ENCODE measurements at regions not wholly inside any gene's neighbourhood (a gene's known extent, or its start where the extent isn't known, plus 50 kb on each side); places are given as distances from the start of the nearest gene placed in this dataset.

DNA sequence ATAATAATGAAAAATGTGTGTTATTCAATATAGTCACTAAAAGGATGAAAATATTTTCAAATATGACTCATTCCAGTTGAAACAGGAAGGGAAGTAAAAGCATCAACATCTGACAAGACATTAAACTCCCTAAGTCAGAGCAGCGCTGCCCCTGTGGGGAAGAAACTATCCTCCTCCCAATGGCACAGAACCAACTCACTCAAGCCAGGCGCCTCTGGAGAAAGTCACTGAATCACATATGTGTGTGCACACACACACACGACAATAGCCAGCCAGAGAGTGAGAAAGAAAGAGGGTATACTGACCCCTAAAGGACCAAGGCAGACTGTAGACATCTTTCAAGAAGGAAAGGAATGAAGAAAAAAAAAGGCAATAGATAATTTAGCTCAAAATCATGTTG is 126.9 kb downstream of the SETD4 start:
- peak; percentile 80 for DNase-seq (ENCODE audit: low read depth)

DNA sequence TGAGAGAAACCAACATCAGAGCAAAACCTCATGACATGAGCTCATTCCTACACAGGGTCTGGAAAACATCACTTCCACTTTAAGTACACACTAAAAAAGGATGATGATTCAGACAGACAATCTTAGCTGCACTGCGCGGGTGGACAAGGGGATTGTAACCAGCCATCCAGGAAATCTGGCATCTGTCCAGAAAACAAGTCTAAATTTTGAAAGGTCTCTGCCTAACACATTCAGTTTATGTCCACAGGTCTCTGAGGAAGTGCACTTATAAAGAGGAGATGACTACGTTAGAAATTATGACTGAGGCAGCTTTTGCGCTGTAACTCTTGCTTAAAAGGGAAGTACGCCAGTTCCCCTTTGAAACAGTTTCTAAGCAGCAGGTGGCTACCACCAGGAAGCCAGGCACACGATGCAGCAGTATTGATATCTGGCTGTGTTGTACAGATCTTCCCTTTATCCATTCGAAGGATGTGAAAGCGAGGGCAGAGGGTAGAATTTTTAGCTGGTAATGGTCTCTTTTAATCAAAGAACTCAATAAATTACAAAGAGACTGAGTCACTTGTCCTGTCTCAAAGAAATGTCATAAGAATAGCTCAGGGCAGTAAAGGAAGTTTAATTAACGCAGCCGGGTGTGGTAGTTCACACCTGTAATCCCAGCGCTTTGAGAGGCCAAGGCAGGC is 128.0 kb downstream of the SETD4 start:
- DNase-seq (ENCODE audit: low read depth), result peak; percentile 64

DNA sequence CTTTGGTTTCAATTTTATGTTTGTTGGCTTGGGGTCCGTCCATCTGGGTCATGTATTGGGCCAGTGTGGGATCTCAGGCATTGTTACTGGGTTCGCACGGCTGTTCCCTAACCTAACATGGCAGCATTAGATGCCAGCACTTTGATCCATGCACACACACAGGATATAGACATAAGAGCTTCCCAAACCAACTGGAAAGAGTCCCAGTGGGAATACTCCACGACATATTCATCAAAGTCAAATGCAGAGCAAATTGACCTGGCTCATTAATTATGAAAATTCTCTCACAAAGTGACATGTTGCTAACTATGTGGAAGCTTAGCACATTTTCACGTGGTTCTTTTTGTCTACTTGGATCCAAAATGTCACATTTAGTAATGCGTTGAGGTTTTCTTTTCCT is 130.4 kb downstream of the SETD4 start:
- no peak for DNase-seq (ENCODE audit: low read depth)

DNA sequence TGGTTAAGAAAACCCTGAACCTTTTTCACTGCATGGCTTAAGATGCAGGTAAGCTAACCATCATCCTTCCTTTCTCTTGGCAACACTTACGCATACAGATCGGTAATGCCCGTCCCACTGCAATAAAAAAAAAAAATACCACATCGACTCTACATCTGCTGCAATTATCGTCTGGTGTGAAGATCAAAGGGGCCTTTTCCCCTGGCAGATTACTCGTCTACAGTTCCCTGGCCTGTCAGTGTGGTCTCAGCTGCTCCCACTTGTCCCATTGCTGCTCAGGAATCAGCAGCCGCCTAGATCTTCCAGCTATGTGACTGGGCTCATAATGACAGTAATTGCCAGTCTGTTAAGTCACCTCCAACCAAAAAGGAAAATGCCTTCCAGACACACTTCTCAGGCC is 133.1 kb downstream of the SETD4 start:
- DNase-seq (ENCODE audit: low read depth), result no peak

DNA sequence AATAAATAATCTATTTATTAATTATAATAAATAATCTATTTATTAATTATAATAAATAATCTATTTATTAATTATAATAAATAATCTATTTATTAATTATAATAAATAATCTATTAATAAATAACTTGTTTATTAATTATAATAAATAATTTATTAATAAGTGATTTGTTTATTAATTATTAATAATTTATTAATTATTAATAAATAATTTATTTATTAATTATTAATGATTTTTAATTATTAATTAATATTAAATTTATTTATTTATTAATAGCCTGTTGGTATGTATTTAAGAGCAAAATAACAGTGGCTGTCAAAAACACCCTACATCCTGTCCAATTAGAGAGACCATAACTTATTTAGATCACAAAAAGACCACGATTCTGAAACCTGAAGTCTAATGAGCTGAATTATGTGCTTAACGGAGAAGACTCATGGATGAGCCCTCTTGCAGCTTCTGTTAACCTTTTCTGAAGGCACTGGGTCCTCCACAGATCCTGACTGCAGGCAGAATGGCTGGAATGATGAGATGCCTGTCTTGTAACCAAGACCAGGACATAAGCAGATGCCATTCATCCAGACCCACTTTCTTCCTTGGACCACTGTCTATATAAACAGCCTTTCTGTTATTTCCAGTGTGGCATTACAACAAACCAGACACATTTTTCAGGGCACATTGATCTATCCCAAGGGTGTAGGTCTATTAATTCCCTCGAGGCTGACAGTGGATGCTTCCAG is 134.2 kb downstream of the SETD4 start:
- no peak for DNase-seq (ENCODE audit: low read depth)

DNA sequence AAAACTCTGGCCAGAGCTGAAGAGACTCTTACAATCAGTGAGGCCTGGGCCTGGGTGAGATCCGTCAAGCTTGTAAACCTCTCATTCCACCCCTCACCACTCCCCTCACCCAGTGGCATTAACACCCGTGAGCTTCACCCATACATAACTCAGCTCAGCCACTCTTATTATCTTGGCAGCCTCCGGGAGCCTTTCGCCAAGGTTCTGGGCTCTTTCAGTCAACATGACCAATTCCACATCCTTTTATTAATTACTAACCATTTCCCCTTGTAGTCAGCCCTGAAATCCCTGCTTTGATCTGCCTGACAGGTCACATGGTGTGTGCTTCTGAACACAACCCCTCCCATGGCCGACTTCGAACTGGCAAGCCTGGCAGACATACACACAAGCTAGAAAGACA is 134.8 kb downstream of the SETD4 start:
- DNase-seq (ENCODE audit: low read depth), result no peak

DNA sequence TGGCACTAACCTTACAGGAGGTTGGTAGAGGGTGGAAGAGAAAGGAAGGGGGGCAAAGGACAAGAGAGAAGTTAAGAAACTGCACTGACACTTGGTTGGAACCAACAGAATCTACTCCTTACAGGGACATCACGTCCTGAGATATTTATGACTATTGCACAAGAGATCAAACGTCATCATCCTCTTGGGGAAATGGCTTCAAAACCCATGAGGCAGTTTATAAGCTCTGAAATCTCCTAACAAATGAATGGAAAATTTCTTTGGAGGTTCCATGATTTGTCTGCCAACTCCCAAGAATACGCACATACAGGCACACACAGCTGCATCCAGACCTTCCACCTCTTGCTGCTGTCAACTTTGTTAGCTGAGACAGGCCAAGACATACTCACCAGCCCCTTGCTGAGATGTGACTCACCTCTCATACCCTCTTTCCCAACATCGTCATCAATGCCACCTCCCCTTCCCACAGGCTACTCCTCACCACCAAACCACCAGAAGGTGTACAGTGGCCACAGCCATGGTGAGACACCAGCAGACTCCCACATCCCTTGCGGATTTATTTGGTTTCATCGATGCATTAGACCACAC is 135.5 kb downstream of the SETD4 start:
- no peak for DNase-seq (ENCODE audit: low read depth)

DNA sequence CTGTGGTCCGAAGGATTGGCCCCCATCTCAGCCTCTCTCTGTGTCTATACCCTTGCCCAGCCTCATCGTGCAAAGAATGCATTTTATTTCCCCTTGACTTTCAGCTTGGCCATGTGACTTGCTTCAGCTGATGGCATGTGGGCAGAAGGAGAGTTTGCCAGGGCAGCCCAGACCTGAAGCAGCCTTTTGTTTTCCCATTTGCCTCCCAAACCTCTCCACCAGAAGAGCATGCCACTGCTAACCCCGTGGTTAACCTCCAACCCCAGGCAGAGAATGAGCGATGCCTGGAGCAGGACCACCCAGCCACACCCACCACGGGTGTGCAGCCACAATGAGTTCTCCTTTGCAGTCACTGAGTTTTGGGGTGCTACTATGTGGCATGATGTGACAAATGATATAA is 136.4 kb downstream of the SETD4 start:
- no peak for DNase-seq (ENCODE audit: low read depth)

DNA sequence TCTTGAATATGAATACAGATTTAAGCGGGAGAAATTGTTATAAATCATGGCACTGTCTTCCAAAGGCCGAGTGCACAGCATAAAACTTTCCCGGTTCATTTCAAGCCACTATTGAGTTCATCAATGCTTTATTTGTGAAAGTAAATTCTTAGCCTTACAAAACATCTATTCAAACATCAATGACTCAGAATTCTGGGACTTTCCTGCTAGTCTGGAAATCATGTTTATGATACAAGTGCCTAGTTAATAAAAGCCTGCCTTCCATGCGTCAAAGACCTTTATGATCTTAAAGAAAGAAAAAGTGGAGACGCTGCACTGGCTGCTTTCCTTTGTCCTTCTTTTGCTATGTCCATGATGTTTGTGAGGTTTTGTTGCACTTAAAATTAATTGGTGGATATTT is 137.7 kb downstream of the SETD4 start:
- no peak for DNase-seq (ENCODE audit: low read depth)

DNA sequence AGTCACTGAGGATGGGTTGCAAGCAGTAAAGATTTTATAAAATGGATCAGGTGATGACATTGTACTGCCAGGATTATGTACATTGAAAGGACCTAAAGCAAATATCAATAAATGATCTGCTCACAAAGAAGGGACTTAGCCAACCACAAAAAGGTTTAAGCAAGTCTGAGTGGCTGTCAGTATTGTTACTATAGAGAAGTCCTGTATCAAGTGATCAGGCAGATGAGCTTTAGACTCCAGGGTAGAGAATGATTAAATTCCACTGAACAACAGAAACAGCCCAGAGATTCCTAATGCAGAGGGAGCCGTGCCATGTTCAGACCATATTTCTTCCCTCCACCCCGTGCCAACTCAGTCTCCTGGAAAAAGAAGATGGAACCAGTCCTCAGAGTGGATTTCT is 138.9 kb downstream of the SETD4 start:
- no peak for DNase-seq (ENCODE audit: low read depth)

DNA sequence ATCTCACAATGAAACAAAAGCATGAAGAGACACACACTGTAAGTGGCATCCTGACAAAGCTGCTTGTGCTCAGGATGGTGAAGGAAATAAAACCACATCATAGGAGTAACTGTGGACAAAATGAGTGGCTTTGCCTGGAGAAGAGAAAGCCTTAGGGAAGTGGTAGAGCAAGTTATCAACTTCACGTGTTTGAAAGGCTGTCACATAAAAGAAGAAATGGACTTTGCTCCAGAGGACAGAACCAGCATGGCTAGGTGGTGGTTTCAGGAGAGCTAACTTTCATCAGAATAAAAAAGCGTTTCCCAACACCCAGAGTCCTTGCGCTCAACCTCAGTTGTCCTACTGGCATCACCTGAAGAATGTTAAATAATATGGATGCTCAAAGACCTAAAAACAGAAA is 139.9 kb downstream of the SETD4 start:
- DNase-seq (ENCODE audit: low read depth), result no peak

DNA sequence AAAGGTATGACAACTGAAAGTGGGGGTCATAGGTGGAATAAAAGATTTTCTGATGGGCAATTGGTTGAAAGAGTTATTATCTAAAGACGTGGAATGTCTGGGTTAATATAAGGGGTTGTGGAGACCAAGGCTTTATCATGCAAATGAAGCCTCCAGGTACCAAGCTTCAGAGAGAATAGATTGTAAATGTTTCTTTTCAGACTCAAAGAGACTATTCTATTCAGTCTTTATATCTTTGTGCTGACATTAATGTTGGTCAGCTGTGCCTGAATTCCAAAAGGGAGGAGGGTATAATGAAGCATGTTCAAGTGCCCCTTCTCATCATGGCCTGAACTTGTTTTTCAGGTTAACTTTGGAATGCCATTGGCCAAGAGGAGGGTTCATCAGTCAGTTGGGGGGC is 145.3 kb downstream of the SETD4 start:
- DNase-seq (ENCODE audit: low read depth), result no peak

DNA sequence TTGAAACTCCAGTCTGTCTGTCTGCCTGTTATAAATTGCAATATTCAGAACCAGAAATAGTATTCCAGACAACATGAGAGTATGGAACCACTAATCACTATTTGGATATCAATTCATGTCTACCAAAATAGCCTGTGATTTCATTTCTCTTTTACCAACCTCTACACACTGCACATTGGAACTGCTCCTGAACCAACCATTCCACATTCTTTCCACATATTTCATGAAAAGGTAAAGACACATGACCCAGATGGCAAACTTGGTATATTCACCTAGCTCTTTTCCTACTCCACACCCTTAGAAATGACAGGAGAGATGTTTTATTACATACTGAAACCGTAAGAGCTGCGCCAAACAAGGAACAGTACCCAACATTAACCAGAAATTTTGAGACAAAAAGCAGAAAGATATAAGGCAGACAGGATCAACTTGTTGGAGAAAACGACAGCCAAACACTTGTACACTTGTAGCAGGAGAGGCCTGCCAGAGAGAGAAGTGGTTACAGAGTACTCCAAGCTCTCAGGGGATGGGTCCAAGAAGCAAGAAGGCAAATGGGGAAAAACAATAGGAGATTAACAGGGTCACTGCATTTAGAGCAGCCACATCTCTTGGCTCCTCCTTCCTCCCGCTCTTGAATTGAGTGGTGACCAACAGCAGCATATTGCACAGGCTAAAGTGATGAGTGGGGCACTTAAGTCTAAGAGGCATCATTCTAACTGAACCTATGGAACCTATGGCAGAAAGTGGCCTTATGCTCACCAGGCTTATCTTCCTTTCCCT is 148.7 kb downstream of the SETD4 start:
- DNase-seq (ENCODE audit: low read depth), result no peak

DNA sequence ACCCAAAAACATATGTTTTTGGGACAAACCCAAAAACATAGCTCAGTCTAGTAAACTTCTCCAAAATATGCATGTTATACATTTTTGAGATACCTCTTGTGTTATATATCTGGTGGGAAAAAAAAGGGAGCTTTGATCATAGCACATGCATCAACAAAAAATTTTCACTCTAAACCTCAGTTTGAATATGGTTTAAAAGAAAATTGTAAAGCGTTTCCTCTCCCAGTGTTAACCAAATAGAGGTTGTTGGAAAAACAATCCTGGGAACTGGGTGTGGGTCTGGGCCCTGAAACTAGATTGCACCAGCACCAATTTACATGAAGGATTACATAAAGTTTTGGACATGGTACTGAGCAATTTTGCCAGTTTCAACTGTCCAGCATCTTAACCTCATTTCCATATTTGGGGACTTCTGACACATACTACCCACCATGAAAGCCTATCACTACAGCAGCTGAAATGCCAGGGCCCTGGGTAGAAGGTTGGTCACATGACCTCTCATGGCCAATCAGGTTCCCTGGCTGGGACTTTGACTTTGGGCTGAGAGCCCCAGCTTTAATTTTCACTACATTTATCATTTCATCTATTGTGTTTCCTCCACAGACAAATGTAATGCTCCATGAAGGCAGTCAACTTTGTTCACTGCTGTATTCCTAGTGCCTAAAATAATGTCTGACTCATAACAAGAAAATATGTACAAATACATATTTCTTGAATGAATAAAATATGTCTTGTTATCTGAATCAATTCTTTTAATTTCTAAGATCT is 150.7 kb downstream of the SETD4 start:
- DNase-seq (ENCODE audit: low read depth), result no peak

DNA sequence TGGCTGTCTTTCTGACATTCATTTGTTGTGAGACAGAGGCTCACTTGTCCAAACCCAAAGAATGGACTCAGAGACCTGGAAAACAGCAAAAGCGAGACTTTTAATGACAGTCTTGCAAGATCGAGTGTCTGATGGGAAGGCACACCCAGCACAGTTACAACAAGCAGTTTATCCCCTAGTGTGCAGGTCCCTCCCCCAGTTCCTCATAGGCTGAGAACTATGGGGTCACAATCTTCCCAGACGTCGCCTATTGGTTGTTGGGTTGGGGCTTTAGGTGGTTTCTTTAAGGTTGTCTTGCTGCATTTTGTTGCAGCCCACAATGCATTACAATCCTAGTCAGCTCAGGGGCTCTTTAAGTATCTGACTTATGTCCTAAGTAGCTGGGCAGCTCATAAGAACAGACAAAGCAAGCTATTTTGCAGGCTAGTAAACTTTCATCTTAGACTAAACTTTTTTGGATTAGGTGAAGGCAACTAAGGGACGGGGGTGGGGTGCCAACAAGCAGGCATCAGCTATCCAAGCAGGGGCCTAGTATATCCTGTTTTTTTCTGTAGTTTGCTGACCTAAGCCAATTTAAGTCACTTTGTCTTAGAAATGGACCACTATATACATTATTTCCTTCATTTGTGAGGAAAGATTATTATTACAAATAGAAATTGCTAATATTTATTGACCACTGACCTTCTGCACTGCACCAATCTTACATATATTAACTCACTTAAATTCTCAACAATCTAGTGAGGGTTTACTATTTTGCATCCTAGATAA is 151.8 kb downstream of the SETD4 start:
- no peak for DNase-seq (ENCODE audit: low read depth)

DNA sequence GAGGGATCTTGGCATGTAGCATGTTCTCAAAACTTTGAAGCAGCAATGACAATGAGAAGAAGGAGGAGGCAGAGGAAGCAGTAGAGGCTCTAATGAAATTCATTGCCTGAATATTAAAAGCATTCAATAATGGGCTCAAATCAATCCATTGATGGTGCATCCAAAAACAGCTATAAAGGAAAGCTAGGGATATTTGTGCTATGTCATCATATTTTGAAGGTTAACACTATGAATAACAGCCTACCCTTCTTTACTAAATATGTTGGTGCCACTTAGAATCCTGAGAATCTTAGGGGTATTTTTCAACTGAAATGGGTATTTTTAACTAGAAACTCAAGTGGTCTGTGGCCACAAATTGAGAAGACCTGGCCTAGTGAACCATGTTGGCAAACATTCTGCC is 153.7 kb downstream of the SETD4 start:
- no peak for DNase-seq (ENCODE audit: low read depth)

DNA sequence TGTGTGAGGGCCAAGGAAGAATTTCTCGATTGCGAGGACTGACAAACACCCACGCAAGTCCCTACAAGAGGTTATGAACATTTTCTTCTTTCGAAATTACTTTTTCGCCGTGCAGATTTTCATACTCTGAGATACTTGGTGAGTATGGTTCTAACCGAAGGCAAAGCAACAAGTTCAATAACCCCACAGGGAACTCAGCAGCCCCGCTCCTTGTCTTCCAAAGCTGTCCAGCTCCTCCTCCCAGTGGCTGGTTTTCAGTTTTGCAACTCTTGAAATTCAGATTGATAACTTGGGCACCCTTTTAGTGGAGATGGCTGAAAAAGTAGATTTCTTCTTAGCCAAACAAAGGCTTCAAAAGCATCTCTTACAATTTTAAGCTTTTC is 154.4 kb downstream of the SETD4 start:
- DNase-seq (ENCODE audit: low read depth), result no peak

DNA sequence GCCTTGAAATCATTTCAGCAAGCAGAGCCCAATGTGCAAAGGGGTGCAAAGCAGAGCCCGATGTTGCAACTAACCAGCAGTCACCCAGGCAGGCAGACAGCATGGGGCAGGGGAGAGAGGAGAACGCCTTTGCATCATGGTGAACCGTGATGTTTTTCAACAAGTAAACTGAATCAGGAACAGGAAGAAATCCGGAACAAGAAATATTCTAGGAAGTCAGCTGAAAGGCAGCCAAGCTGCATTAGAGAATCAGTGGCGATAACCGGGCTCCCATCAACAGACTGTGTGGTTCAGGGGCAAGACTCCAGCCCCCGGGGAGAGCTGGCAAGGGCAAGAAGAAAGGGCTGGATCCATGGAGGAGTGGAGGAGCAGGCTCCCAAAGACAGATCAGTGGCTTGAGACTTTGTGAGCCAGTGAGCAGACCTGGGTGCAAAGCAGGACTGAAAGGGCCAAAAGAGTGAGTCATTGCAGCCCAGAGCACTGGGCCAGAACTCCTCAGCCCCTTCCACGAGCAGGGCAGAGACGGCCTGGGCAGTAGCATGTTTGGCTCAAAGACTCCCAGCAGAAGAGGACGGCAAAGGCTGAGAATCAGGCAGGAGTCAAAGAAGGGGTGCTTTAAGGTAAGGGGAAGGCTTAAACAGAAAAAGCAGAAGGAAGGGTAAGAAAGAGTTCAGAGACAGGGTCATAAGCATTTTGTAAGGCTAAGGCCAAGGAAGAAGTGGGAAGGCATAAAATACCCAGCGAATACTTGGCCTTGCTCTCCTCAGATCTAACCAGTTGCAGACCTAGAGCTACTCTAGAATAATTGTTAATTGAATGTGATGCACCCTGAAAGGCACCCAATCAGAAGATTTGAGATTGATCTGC is 155.0 kb downstream of the SETD4 start:
- DNase-seq (ENCODE audit: low read depth), result no peak

DNA sequence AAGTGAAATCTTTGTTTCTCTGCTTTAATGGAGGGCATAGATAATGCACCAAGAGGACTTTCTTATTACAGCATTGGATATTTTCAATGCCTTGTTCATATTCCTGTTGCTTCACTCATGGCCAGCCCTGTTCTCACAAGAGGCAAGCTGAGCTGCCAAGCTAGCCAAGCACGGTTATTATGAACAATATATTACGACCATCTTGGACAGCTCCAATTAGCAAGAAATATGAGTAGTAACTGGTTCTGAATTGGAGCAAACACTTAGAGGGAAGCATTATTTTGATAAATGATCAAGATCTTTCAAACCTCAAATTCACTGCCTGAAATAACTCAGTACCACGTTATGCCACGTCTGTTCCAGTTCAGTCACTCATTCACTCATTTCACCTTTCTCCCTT is 159.8 kb downstream of the SETD4 start:
- DNase-seq (ENCODE audit: low read depth), result no peak

DNA sequence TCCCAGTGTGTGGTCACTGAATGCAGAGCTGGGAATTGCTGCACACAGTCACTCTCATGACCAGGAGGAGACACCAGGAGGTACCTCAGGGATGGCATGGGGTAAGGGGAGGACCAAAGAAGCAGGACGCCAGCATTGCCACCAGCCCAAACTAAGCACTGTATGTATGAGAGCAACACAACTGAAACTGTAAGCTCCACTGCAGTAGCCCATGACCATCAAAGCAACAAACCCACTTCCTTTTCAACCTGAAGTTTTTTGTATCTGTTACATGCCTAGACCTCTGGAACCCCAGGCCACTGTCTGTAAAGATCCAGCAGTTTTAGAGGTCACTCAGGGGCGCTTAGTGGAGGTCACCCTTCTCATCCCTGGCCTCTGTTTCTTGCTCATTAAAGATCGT is 164.3 kb downstream of the SETD4 start:
- no peak for DNase-seq (ENCODE audit: low read depth)
